Activated T-helper 1 cell treated with anti-CD3 and anti-CD28 coated beads, Interleukin-12 subunit alpha, Interleukin-12 subunit beta, Interleukin-2, Interleukin-4 antibody, amounts not matched to agents 30 ng/mL and 10 ng/mL and 1 ng/mL, durations not matched to agents 14 hours and 24 hours and 36 hours (primary cell): ENCODE measurements at regions not wholly inside any gene's neighbourhood (a gene's known extent, or its start where the extent isn't known, plus 50 kb on each side); places are given as distances from the start of the nearest gene placed in this dataset.

Experiments
- DNase-seq: peaks from one replicate; pipeline ENCODE4 v3.0.0; 2021; ENCODE audit warnings: low spot score
- H3K27ac Mint-ChIP-seq: one replicate; pipeline ENCODE4 v1.8.0; 2021; ENCODE audit warnings: mild to moderate bottlenecking, mixed read lengths
- H3K27me3 Mint-ChIP-seq: one replicate; pipeline ENCODE4 v1.8.0; 2022; ENCODE audit warnings: mild to moderate bottlenecking, moderate library complexity, mixed read lengths; ENCODE audit not compliant: insufficient read depth
- H3K36me3 Mint-ChIP-seq: one replicate; pipeline ENCODE4 v1.8.0; 2021; ENCODE audit warnings: low read depth, mixed read lengths
- H3K4me1 Mint-ChIP-seq: one replicate; pipeline ENCODE4 v1.8.0; 2021; ENCODE audit warnings: low read depth, mixed read lengths
- H3K4me3 Mint-ChIP-seq: one replicate; pipeline ENCODE4 v1.8.0; 2021; ENCODE audit warnings: mild to moderate bottlenecking, moderate library complexity, mixed read lengths
- H3K9me3 Mint-ChIP-seq: one replicate; pipeline ENCODE4 v1.8.0; 2021; ENCODE audit warnings: mixed read lengths
- intact Hi-C: fragments of 100-400 bp; cut with micrococcal nuclease; formaldehyde crosslinking; loops from one replicate; pipeline ENCODE4 v1.15.1; 2024

GRCh38 chr1:221556435-221556834, 185.5 kb downstream of the DUSP10 start:
- Mint-ChIP-seq H3K4me3 (no peak overlapping the region), H3K9me3 (no peaks in the 10 kb centered on the region), H3K4me1 (no peaks in the 10 kb centered on the region), H3K36me3 (no peaks in the 10 kb centered on the region), H3K27ac (no peak overlapping the region), H3K27me3 (peaks cover 14% of the 10 kb centered on the region)
- DNase-seq, result no peak
- intact Hi-C loops, result no loop called here

- intact Hi-C loops, result no loop called here
- no peaks in the 10 kb centered on the region for H3K36me3 Mint-ChIP-seq
- H3K4me3 Mint-ChIP-seq, result no peak overlapping the region
- H3K9me3 Mint-ChIP-seq, result no peaks in the 10 kb centered on the region
- H3K4me1 Mint-ChIP-seq, result no peaks in the 10 kb centered on the region
- peaks cover 14% of the 10 kb centered on the region for H3K27me3 Mint-ChIP-seq
- H3K27ac Mint-ChIP-seq, result no peak overlapping the region
- DNase-seq, result no peak
Observed at GRCh38 chr1:221557013-221557412, 184.9 kb downstream of the DUSP10 start.

- Mint-ChIP-seq H3K4me3 (no peak overlapping the region), H3K27me3 (peaks cover 14% of the 10 kb centered on the region), H3K9me3 (no peaks in the 10 kb centered on the region), H3K27ac (no peak overlapping the region), H3K36me3 (no peaks in the 10 kb centered on the region), H3K4me1 (no peaks in the 10 kb centered on the region)
- intact Hi-C loops, result no loop called here
- no peak for DNase-seq
Observed at GRCh38 chr1:221558396-221558795, 183.5 kb downstream of the DUSP10 start.

- Mint-ChIP-seq H3K4me1 (no peaks in the 10 kb centered on the region), H3K4me3 (no peak overlapping the region), H3K27ac (no peak overlapping the region), H3K27me3 (peaks cover 14% of the 10 kb centered on the region), H3K9me3 (no peaks in the 10 kb centered on the region), H3K36me3 (no peaks in the 10 kb centered on the region)
- intact Hi-C loops, result no loop called here
- no peak for DNase-seq
Observed at GRCh38 chr1:221559911-221560310, 182.0 kb downstream of the DUSP10 start.

GRCh38 chr1:221562542-221563475, 179.1 kb downstream of the DUSP10 start:
- Mint-ChIP-seq H3K27ac (no peak overlapping the region), H3K4me1 (no peaks in the 10 kb centered on the region), H3K4me3 (no peak overlapping the region), H3K27me3 (peaks cover 14% of the 10 kb centered on the region), H3K9me3 (no peaks in the 10 kb centered on the region), H3K36me3 (no peaks in the 10 kb centered on the region)
- no peak for DNase-seq
- intact Hi-C loops, result no loop called here

- no peak for DNase-seq
- Mint-ChIP-seq H3K4me3 (no peak overlapping the region), H3K36me3 (no peaks in the 10 kb centered on the region), H3K9me3 (no peaks in the 10 kb centered on the region), H3K27me3 (peaks cover 12% of the 10 kb centered on the region), H3K27ac (no peak overlapping the region), H3K4me1 (no peaks in the 10 kb centered on the region)
- intact Hi-C loops, result no loop called here
Observed at GRCh38 chr1:221563476-221563921, 178.4 kb downstream of the DUSP10 start.

GRCh38 chr1:221564891-221565290, 177.0 kb downstream of the DUSP10 start:
- Mint-ChIP-seq H3K27ac (no peak overlapping the region), H3K9me3 (no peaks in the 10 kb centered on the region), H3K4me3 (no peak overlapping the region), H3K36me3 (no peaks in the 10 kb centered on the region), H3K27me3 (peaks cover 6% of the 10 kb centered on the region), H3K4me1 (no peaks in the 10 kb centered on the region)
- intact Hi-C loops, result no loop called here
- no peak for DNase-seq

GRCh38 chr1:221565711-221566110, 176.2 kb downstream of the DUSP10 start:
- intact Hi-C loops, result no loop called here
- no peaks in the 10 kb centered on the region for H3K9me3 Mint-ChIP-seq
- H3K27ac Mint-ChIP-seq, result no peak overlapping the region

GRCh38 chr1:221567859-221568507, 173.9 kb downstream of the DUSP10 start:
- no peaks in the 10 kb centered on the region for H3K27me3 Mint-ChIP-seq
- H3K9me3 Mint-ChIP-seq, result no peaks in the 10 kb centered on the region
- H3K4me1 Mint-ChIP-seq, result no peaks in the 10 kb centered on the region

More at GRCh38 chr1:221565711-221566110, 176.2 kb downstream of the DUSP10 start:
- no peak for DNase-seq
- Mint-ChIP-seq H3K4me1 (no peaks in the 10 kb centered on the region), H3K27me3 (peaks cover 1% of the 10 kb centered on the region), H3K4me3 (no peak overlapping the region), H3K36me3 (no peaks in the 10 kb centered on the region)

GRCh38 chr1:221573756-221574155, 168.1 kb downstream of the DUSP10 start:
- Mint-ChIP-seq H3K4me1 (no peaks in the 10 kb centered on the region), H3K27ac (no peak overlapping the region), H3K36me3 (no peaks in the 10 kb centered on the region), H3K4me3 (no peak overlapping the region), H3K27me3 (peaks cover 14% of the 10 kb centered on the region), H3K9me3 (peaks cover 6% of the 10 kb centered on the region)
- intact Hi-C loops, result no loop called here
- no peak for DNase-seq

More at GRCh38 chr1:221567859-221568507, 173.9 kb downstream of the DUSP10 start:
- no peaks in the 10 kb centered on the region for H3K36me3 Mint-ChIP-seq
- intact Hi-C loops, result no loop called here
- no peak overlapping the region for H3K4me3 Mint-ChIP-seq
- no peak for DNase-seq
- no peak overlapping the region for H3K27ac Mint-ChIP-seq

GRCh38 chr1:221574529-221574928, 167.4 kb downstream of the DUSP10 start:
- Mint-ChIP-seq H3K4me3 (no peak overlapping the region), H3K27me3 (peaks cover 17% of the 10 kb centered on the region), H3K36me3 (no peaks in the 10 kb centered on the region), H3K27ac (no peak overlapping the region), H3K9me3 (peaks cover 6% of the 10 kb centered on the region), H3K4me1 (no peaks in the 10 kb centered on the region)
- DNase-seq, result no peak
- intact Hi-C loops, result no loop called here

- no peaks in the 10 kb centered on the region for H3K36me3 Mint-ChIP-seq
- H3K27me3 Mint-ChIP-seq, result peaks cover 20% of the 10 kb centered on the region
- intact Hi-C loops, result no loop called here
- H3K4me1 Mint-ChIP-seq, result no peaks in the 10 kb centered on the region
- no peak overlapping the region for H3K27ac Mint-ChIP-seq
- no peak for DNase-seq
- no peak overlapping the region for H3K4me3 Mint-ChIP-seq
- peaks cover 6% of the 10 kb centered on the region for H3K9me3 Mint-ChIP-seq
Observed at GRCh38 chr1:221575605-221576004, 166.3 kb downstream of the DUSP10 start.

GRCh38 chr1:221576268-221576667, 165.6 kb downstream of the DUSP10 start:
- Mint-ChIP-seq H3K36me3 (no peaks in the 10 kb centered on the region), H3K4me3 (no peak overlapping the region), H3K4me1 (no peaks in the 10 kb centered on the region), H3K27ac (no peak overlapping the region), H3K27me3 (peaks cover 20% of the 10 kb centered on the region), H3K9me3 (peaks cover 6% of the 10 kb centered on the region)
- no peak for DNase-seq
- intact Hi-C loops, result no loop called here
